Activated CD8-positive, alpha-beta memory T cell treated with anti-CD3 and anti-CD28 coated beads, Interleukin-2, amount 50 U/mL, for 24 hours (primary cell): ENCODE measurements at regions not wholly inside any gene's neighbourhood (a gene's known extent, or its start where the extent isn't known, plus 50 kb on each side); places are given as distances from the start of the nearest gene placed in this dataset.

Experiments used
- DNase-seq: peaks from one replicate; pipeline ENCODE4 v3.0.0-alpha.2; 2020; ENCODE audit errors: extremely low read depth

DNA sequence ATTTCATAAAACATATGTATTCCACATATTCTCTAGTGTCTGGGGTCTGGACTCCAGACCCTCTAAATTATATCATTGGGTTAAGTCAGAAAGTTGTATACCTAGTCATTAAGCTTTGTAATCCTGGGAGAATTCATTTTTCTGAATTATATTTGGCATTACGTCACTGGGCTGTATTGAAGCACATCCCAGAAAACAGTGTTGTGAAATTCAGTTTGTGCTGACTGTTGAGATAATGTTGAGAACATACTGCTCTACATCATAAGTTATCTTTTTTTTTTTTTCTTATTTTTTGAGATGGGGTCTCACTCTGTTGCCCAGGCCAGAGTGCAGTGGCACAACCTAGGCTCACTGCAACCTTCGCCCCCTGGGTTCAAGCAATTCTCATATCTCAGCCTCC lies 153.1 kb upstream of the STT3B start:
- no peak for DNase-seq

- no peak for DNase-seq
Observed at GRCh38 chr3:31382856-31383255, 149.9 kb upstream of the STT3B start.

DNA sequence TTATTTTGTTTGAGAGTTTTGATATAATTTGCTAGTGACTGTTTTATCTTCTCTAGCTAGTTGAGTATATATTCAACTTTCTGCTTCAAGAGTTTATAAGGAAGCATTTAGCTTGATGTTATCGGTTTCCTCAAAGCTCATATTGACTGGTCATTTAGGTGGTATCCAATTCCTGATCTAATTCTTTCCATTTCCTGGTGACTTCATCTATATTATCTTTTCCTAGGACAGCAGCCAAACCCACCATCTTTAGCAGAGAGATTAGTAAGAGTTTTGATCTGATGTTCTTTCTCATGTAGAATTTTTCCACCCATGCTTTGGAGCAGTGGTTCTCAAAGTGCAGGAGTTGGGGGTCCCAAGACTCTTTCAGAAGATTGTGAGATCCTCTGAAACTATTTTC lies 148.6 kb upstream of the STT3B start:
- DNase-seq: no peak

GRCh38 chr3:31389939-31390338 lies 142.8 kb upstream of the STT3B start:
- DNase-seq: no peak

DNA sequence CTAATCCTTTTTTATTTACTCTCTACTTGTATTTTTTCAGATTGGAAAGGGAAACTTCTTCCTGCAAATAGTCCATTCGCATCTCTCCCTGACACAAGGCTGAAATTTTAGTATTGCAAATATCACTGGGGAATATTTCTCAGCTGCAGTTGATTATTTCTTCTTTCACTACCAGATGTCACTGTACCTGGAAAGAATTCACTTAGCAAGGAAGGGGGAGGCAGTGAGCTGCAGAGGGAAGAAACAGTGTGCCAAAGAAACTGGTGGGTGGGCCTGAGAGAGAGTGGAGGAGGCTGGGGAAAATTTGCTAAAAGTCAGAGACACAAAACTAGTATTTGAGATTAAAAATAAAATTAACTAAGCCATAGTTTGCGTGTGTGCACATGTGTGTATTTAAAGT lies 142.3 kb upstream of the STT3B start:
- no peak for DNase-seq

DNA sequence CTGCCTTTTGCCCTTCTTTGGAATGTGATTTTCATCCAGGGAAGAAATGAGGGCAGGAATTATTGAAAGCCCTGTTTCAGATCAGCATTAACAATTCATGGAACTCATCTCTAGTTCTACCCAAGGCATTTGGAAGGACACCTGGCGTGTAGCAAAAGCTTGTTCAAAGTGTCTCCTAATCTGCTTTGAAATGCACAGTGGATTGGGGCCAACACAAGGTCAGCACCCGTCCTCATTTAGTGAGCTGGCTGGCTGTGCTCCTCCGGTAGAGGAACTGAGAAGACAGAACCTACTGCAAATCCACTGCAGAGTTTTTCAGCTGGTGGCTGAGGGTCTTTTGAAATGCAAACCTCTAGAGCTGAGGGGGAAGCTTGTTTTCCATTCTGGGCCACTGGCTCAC lies 141.6 kb upstream of the STT3B start:
- DNase-seq: no peak

DNA sequence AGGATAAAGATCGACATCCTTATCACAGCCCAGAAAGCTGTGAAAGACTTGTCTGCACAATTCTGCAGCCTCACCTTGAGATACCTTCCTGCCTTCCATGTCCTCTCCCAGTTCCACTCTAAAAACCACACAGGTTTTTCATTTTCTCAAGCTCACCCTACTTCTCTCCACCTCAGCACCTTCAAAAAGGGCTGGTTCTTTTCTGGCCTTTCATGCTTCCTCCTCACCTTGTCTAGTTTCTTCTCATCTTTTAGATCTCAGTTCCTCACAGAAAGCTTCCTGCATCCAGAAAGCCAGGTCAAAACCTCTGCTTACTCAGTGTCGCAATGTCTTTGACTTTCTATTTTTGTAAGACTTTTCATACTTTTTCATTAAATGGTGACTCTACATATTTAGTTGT lies 140.2 kb upstream of the STT3B start:
- no peak for DNase-seq

- no peak for DNase-seq
Observed at GRCh38 chr3:31399271-31399670, 133.5 kb upstream of the STT3B start.

- no peak for DNase-seq
Observed at GRCh38 chr3:31402117-31402516, 130.6 kb upstream of the STT3B start.

DNA sequence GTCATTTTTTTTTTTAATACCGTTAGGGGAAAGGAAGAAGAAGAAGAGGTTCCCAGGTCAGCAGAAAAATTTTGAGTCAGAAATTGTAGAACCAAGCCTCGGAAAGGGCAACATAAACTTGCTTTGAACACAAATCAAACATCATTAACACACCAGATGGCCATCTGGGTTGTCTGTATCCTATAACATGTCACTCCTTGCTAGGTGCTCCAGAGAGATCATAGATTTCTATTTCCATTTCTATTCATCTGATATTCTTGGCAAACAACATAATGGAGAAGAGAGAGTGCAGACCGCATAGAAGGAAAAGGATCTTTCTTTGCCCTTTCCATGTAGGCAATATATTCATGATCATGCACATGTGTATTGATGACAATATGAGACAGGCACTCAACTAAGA lies 129.5 kb upstream of the STT3B start:
- no peak for DNase-seq

DNA sequence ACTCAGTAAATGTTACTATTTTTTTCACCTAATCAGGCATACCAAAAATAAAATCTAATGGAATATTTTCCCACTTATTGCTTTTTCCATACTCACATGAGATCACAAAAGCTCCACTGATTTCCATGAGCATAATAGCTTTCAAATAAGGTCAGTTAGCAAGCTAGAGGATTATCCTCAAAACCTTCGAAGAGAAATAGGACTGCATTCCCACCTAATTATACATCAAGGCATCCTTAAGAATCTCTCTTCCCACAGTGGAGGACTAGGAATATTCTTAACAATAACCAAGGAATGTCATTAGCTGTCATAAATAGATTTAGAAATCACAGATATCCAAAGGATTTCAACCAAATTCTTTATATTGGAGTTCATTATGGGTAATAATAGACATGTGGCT lies 127.9 kb upstream of the STT3B start:
- no peak for DNase-seq

DNA sequence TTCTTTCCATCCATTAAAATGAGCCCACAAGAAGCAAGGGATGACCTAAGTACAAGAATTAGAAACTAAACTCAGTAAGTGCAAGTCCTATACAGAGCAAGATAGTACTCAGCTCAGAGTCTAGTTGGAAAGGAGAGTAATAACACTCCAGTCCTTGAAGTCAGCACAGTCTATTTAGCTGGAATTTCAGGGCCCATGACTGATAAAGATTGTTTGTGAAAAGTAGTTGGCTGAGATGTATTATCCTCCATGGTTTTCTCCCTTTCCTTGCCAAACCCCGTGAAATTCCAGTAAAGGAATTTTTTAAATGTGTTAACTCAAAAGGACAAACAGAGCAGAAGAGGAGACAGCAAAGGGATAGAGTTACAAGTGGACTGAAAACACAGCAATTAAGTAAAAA lies 127.2 kb upstream of the STT3B start:
- no peak for DNase-seq

DNA sequence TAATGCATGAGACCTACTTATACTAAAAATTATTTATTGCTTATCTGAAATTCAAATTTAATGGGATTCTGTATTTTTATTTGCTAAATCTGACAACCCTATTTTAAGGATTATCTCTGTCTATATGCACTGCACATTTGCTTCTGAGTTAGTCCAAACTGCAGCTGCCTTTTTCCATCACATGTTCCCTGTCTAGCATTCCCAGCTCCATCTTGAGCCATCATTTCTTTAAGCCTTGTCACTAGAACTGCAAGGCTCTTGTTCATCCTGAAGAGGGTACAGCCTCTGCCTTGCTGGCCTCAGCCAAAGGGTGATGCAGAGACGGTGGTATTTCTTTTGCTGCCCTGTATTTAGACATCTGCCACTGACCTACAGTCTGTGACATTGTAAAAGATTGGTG lies 125.8 kb upstream of the STT3B start:
- no peak for DNase-seq

DNA sequence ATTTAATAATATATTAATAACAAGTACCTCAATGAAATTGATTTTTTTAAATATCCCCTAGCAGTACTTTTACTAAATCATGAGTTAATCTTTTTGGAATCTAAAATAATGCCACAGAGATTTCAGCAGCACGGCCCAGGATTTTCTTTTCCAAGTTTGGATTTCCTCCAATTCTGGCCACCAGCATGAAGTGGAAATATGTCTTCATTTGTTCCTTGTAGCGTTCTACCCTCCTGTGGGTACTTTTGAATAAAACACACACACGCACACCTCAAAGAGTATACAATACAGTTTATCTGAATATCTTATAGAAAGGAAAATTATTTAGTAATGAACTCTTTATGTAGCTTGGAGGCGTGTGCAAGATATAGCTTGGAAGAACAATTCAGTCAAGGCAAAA lies 125.1 kb upstream of the STT3B start:
- DNase-seq: no peak

GRCh38 chr3:31408720-31409119 lies 124.0 kb upstream of the STT3B start:
- no peak for DNase-seq

GRCh38 chr3:31409389-31409788 lies 123.3 kb upstream of the STT3B start:
- no peak for DNase-seq

- DNase-seq: no peak
Observed at GRCh38 chr3:31409866-31410265, 122.9 kb upstream of the STT3B start.

DNA sequence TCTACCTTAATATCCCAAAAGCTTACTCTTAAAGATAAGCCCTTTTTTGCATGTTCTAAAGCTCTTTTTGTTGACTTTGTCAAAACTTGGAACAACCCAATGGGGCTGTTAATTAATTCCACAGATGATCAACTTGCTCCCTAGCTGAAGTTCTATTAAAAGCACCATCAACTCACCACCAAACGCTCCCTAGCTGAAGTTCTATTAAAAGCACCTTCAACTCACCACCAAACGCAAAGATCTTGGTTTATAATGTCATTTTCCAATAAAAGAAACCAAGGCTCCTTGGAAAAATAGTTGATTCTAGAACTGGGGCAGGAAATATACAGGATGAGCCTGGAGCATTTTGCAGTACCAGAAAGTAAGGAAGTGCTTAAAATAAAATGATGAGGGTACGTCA lies 122.3 kb upstream of the STT3B start:
- DNase-seq: no peak

- DNase-seq: no peak
Observed at GRCh38 chr3:31412832-31413231, 119.9 kb upstream of the STT3B start.

GRCh38 chr3:31413515-31413914 lies 119.2 kb upstream of the STT3B start:
- no peak for DNase-seq

GRCh38 chr3:31416980-31417379 lies 115.7 kb upstream of the STT3B start:
- no peak for DNase-seq

GRCh38 chr3:31417486-31417885 lies 115.2 kb upstream of the STT3B start:
- DNase-seq: no peak

- DNase-seq: no peak
Observed at GRCh38 chr3:31420311-31420710, 112.4 kb upstream of the STT3B start.

DNA sequence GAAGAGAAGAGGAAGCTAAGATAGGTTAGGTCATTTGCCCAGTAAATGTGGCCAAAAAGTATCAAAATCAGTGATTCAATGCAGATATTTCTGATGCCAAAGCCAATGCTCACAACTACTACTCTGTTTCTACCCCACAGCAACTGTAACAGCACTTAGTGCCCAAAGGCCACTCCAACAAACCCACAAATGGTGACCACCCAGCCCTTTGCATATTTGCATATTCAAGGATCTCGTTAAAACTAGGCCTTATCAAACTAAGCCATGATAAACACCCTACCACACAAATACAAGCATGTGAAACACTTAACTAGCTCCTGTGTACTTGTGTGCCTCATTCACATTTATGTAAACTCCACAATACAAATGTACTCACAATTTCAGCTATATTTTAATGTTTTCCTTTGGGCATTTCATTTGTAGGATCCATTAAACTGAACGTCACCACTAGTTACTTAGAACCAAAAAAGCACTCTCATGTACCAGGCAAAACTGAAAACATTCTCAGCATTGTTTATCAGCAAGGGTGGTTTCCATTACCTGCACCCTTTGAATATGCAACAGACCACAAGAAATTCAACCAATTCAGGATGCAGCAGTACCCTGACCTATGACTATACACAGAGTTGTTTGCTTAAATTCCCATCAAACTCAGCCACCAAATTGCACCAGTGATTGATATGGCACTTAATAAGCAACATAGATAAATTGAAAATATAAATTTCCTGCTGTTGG lies 111.2 kb upstream of the STT3B start:
- DNase-seq: no peak
